A673 (cell line): ENCODE measurements at regions not wholly inside any gene's neighbourhood (a gene's known extent, or its start where the extent isn't known, plus 50 kb on each side); places are given as distances from the start of the nearest gene placed in this dataset.

Source experiments
- BruUV-seq: library from RNA; stranded (reverse); fragments of 400-500 nt; replicated peaks from 2 replicates; lab custom pipeline; 2021; lab: Mats Ljungman, UMichigan
- CTCF ChIA-PET: fragments of 300-600 bp; sonication (Branson Sonifier 250); formaldehyde crosslinking; loops from one replicate; lab custom pipeline; 2022; ENCODE audit warnings: antibody characterized with exemption; lab: Charles Lee
- POLR2A ChIA-PET: fragments of 300-600 bp; sonication (Branson Sonifier 250); formaldehyde crosslinking; loops from one replicate; lab custom pipeline; 2022; ENCODE audit warnings: antibody characterized with exemption; ENCODE audit not compliant: low non-redundant PET; lab: Charles Lee
- DNase-seq: peaks from one replicate; pipeline ENCODE4 v3.0.0-alpha.2; 2015; ENCODE audit warnings: low spot score
- H3K27ac ChIP-seq: fragments of 200-600 bp; sonication (generic); 2 replicates; pipeline ENCODE4 v1.5.1; 2016; ENCODE audit warnings: mixed run types, low read depth, mild to moderate bottlenecking, mixed read lengths, antibody characterized with exemption, low read length; ENCODE audit not compliant: poor library complexity, severe bottlenecking
- H3K27me3 ChIP-seq: fragments of 200-600 bp; sonication (generic); replicated peaks from 2 replicates; pipeline ENCODE4 v1.6.1; 2017; ENCODE audit warnings: mixed run types, low read depth, mild to moderate bottlenecking, mixed read lengths, antibody characterized with exemption, low read length; ENCODE audit not compliant: insufficient read depth, poor library complexity
- H3K36me3 ChIP-seq: fragments of 200-600 bp; sonication (generic); 2 replicates; pipeline ENCODE4 v1.6.1; 2016; ENCODE audit warnings: mixed run types, mild to moderate bottlenecking, mixed read lengths, antibody characterized with exemption, low read length; ENCODE audit not compliant: insufficient read depth, poor library complexity, severe bottlenecking
- H3K4me1 ChIP-seq: fragments of 200-600 bp; sonication (generic); 2 replicates; pipeline ENCODE4 v1.6.1; 2017; ENCODE audit warnings: mixed run types, mild to moderate bottlenecking, mixed read lengths, antibody characterized with exemption, low read length; ENCODE audit not compliant: insufficient read depth, poor library complexity, severe bottlenecking
- H3K4me3 ChIP-seq: fragments of 200-600 bp; sonication (generic); 2 replicates; pipeline ENCODE4 v1.5.1; 2016; ENCODE audit warnings: low read depth, mixed run types, mild to moderate bottlenecking, mixed read lengths, low read length; ENCODE audit not compliant: poor library complexity, severe bottlenecking
- H3K9me3 ChIP-seq: fragments of 200-600 bp; sonication (generic); 2 replicates; pipeline ENCODE4 v1.6.1; 2016; ENCODE audit warnings: mixed run types, low read depth, mild to moderate bottlenecking, mixed read lengths, antibody characterized with exemption, low read length; ENCODE audit not compliant: poor library complexity, severe bottlenecking
- EZH2 ChIP-seq: fragments of 200-600 bp; sonication (generic); IDR thresholded peaks from 2 replicates; pipeline ENCODE4 v1.6.1; 2017; ENCODE audit warnings: borderline replicate concordance, low read depth, mild to moderate bottlenecking, mixed read lengths, antibody characterized with exemption, low read length; ENCODE audit not compliant: poor library complexity, severe bottlenecking
- intact Hi-C: fragments of 100-400 bp; cut with micrococcal nuclease; formaldehyde crosslinking; loops from one replicate; pipeline ENCODE4 v1.10.0; 2022; ENCODE audit not compliant: unreplicated experiment
- TF ChIP-seq, protein P1 (sequence below): fragments of 300-800, 200-600 bp; sonication (generic); conservative IDR thresholded peaks from 2 replicates; pipeline ENCODE4 v1.5.1; 2017; ENCODE audit warnings: low read depth, mild to moderate bottlenecking, antibody characterized with exemption, low read length, moderate library complexity, mixed read lengths

DNA sequence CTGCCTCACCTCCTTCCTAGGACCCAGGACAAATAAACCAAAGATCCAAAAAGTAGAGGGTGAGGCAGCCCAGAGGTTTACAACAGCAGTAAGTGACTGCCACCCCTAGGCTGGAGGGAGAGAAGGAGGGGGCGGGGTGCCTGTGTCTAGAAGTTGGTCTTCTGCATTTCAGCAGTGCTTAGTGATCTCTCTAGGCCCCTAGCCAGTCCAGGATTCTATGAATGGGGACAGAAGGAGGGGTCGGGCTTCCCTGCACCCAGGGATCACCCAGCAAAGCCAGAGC, 62.8 kb upstream of the KDM7A start:
- H3K27ac ChIP-seq, result no peak overlapping the region
- no peak overlapping the region for H3K4me3 ChIP-seq
- no peaks in the 10 kb centered on the region for H3K36me3 ChIP-seq
- no TSS peak for BruUV-seq
- POLR2A ChIA-PET, result no interaction called here
- TF ChIP-seq, protein P1, sequence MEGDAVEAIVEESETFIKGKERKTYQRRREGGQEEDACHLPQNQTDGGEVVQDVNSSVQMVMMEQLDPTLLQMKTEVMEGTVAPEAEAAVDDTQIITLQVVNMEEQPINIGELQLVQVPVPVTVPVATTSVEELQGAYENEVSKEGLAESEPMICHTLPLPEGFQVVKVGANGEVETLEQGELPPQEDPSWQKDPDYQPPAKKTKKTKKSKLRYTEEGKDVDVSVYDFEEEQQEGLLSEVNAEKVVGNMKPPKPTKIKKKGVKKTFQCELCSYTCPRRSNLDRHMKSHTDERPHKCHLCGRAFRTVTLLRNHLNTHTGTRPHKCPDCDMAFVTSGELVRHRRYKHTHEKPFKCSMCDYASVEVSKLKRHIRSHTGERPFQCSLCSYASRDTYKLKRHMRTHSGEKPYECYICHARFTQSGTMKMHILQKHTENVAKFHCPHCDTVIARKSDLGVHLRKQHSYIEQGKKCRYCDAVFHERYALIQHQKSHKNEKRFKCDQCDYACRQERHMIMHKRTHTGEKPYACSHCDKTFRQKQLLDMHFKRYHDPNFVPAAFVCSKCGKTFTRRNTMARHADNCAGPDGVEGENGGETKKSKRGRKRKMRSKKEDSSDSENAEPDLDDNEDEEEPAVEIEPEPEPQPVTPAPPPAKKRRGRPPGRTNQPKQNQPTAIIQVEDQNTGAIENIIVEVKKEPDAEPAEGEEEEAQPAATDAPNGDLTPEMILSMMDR, result no peak
- no peak for TF ChIP-seq EZH2
- H3K9me3 ChIP-seq, result no peaks in the 10 kb centered on the region
- CTCF ChIA-PET, result no interaction called here
- H3K4me1 ChIP-seq, result no peaks in the 10 kb centered on the region
- no peak for DNase-seq
- intact Hi-C loops, result no loop called here
- H3K27me3 ChIP-seq, result no peaks in the 10 kb centered on the region

DNA sequence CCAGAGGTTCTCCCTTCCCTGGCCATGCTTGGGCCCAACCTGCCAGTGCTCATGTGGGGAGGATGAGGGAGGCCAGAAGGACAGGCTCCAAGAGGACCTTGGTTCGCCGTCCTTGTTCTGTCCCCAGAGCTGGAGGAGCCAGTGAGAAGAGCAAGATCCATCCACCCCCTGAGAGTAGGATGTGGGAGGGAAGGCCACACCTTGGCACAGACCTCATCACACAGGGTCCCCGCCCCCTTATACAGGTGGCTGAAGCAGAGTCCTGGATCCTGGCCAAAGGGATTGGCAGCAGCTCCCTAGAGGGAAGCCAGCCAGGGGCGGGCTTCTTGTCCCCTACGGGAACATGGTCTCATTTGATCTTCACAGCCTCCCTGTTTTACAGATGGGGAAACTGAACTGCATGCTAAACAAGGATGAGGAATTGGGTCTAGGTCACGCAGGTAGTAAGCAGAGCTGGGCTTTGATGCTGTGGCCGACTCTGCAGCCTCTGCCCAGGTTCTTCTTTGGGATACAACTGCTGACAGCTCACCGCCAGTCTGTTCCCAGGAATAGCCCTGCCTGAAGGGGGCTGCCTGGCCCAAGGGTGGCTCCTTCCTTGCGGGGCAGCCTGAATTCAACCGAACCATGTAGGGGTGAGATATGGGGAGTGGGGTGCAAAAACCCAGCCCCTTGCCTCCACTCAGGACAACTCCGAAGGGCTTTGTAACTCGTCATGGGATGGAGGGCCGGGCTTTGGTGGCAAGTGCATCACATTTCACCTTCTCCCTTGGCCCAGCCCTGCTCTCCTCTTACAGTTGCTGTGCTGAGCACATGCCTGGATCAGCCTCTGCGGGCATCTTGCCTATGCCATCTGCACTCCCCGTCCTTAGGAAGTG, 62.2 kb upstream of the KDM7A start:
- Histone ChIP-seq H3K27me3 (no peaks in the 10 kb centered on the region), H3K9me3 (no peaks in the 10 kb centered on the region), H3K4me1 (no peaks in the 10 kb centered on the region), H3K36me3 (no peaks in the 10 kb centered on the region), H3K4me3 (no peak overlapping the region), H3K27ac (no peak overlapping the region)
- POLR2A ChIA-PET, result no interaction called here
- BruUV-seq, result no TSS peak
- no peak for TF ChIP-seq EZH2
- TF ChIP-seq, protein P1, result no peak
- DNase-seq, result no peak
- intact Hi-C loops, result no loop called here
- CTCF ChIA-PET, result no interaction called here

DNA sequence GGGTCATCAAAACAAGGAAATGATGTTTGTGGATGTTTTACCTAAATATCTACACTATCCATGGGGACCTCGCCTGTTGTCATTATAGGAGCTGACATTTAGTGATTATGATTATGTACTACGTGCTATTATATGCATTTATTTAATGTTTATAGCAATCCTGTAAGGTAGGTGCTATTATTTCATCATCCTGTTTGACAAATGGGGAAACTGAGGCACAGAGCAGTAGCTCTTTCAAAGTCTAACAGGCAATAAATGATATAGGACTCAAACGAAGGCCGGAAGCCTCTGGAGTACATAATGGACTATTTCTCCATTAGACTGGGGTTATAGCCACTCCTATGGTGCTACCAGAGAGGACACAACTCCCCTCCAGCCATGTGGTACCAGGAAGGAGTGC, 60.6 kb upstream of the KDM7A start:
- no TSS peak for BruUV-seq
- intact Hi-C loops, result no loop called here
- no peak overlapping the region for H3K4me3 ChIP-seq

More for the DNA sequence above, 60.6 kb upstream of the KDM7A start:
- ChIA-PET POLR2A (no interaction called here), CTCF (no interaction called here)
- Histone ChIP-seq H3K27ac (no peak overlapping the region), H3K36me3 (no peaks in the 10 kb centered on the region), H3K4me1 (no peaks in the 10 kb centered on the region), H3K27me3 (no peaks in the 10 kb centered on the region), H3K9me3 (no peaks in the 10 kb centered on the region)
- TF ChIP-seq, protein P1, result no peak
- TF ChIP-seq EZH2, result no peak
- no peak for DNase-seq
